Tibial artery (tissue), 4 donors: ENCODE measurements at regions not wholly inside any gene's neighbourhood (a gene's known extent, or its start where the extent isn't known, plus 50 kb on each side); places are given as distances from the start of the nearest gene placed in this dataset.

Experiments
- DNase-seq, 2 donors: peaks; one replicate each; pipeline ENCODE4 v3.0.0-alpha.2; 2019
- H3K27ac ChIP-seq, 2 donors: fragments of 200-600 bp; sonication (generic) in 1 of 2; 1 replicate in 1 of 2; 2 replicates in 1 of 2; pipeline ENCODE4 v1.5.1; 2018 to 2019; ENCODE audit warnings: mild to moderate bottlenecking in 1 of 2
- H3K27me3 ChIP-seq, 2 donors: fragments of 200-600 bp; sonication (generic) in 1 of 2; one replicate each; pipeline versions ENCODE4 v1.5.1 to v1.6.0; 2016 to 2019
- H3K36me3 ChIP-seq, 3 donors: fragments of 200-600 bp; sonication (generic) in 2 of 3; one replicate each; pipeline ENCODE4 v1.5.1; 2016 to 2019; ENCODE audit warnings: mild to moderate bottlenecking in 2 of 3
- H3K4me1 ChIP-seq, 4 donors: fragments of 200-600 bp; sonication (generic) in 2 of 4; 1 replicate in 3 of 4; 2 replicates in 1 of 4; pipeline ENCODE4 v1.5.1; 2016 to 2019
- H3K4me3 ChIP-seq, 2 donors: fragments of 200-600 bp; sonication (generic) in 1 of 2; 1 replicate in 1 of 2; 2 replicates in 1 of 2; pipeline ENCODE4 v1.5.1; 2018 to 2019; ENCODE audit warnings: mild to moderate bottlenecking in 2 of 2
- H3K9me3 ChIP-seq, 3 donors: fragments of 200-600 bp; sonication (generic) in 1 of 3; one replicate each; pipeline ENCODE4 v1.5.1; 2016 to 2019
- intact Hi-C: fragments of 100-400 bp; cut with DNase I; formaldehyde crosslinking; loops from one replicate; pipeline ENCODE4 v1.15.0; 2023; ENCODE audit warnings: low total_unique reads
- TF ChIP-seq, protein P1 (sequence below), 2 experiments: fragments of 200-600 bp in 1 of 2; fragments of 450-650 bp in 1 of 2; IDR thresholded peaks; one replicate each; pipeline ENCODE4 v1.5.1; 2017 to 2019; ENCODE audit warnings: antibody characterized with exemption in 2 of 2, mild to moderate bottlenecking in 1 of 2, moderate library complexity in 1 of 2

DNA sequence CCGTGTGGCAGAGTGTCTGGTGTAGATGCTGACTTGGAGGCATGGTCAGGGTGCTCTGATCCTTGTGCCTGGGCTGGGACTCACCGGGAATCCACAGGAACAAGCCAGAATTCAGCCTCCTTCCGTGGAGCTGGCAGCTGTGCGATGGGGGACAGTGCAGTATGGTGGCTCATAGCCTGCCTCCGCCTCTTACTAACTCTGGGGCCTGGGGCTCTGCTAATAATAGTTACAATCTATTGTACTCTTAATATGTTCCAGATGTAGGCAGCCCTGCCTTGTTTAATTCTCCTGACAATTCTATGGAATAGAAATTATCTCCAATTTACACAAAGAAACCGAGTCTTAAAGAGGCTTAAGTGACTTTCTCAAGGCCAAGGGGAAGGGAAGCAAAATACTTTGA lies 77.6 kb downstream of the PCDH1 start:
- no peak for DNase-seq
- TF ChIP-seq, protein P1, sequence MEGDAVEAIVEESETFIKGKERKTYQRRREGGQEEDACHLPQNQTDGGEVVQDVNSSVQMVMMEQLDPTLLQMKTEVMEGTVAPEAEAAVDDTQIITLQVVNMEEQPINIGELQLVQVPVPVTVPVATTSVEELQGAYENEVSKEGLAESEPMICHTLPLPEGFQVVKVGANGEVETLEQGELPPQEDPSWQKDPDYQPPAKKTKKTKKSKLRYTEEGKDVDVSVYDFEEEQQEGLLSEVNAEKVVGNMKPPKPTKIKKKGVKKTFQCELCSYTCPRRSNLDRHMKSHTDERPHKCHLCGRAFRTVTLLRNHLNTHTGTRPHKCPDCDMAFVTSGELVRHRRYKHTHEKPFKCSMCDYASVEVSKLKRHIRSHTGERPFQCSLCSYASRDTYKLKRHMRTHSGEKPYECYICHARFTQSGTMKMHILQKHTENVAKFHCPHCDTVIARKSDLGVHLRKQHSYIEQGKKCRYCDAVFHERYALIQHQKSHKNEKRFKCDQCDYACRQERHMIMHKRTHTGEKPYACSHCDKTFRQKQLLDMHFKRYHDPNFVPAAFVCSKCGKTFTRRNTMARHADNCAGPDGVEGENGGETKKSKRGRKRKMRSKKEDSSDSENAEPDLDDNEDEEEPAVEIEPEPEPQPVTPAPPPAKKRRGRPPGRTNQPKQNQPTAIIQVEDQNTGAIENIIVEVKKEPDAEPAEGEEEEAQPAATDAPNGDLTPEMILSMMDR (IDR thresholded peaks at IDR 0.05), result no peak
- Histone ChIP-seq H3K9me3 (no peaks in the 10 kb centered on the region), H3K36me3 (no peaks in the 10 kb centered on the region), H3K27me3 (no peaks in the 10 kb centered on the region), H3K27ac (no peak overlapping the region), H3K4me1 (peaks cover 0 to 4% (median 0%) of the 10 kb centered on the region in 4 donors), H3K4me3 (no peak overlapping the region)
- intact Hi-C loops, result no loop called here

DNA sequence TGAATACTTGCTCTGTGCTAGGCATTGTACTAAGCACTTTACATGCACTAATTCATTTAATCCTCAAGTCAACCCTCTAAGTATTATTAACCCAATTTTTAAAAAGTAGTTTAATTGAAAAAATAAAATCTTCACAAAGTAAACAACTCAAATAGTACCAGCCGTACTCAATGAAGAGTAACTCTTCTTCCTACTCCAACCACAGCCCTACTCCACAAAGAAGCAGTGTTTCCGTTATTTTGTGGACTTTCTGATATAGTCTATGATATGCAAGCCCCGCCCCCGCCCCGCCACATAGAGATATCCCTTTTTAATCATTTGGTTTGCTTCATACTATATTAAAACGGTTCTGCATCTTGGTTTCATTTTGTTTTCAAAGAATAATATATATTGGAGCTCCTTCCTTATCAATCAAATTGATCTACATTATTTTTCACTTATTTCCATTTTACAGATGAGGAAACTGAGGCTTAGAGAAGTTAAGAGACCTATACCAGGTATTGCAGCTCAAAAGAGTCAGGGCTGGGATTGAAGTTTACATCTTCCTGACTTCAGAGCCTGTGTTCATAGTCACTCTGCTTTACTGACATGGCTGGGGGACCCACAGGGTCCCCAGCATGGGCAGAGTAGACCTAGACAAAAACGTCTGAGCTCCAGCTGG lies 78.6 kb downstream of the PCDH1 start:
- TF ChIP-seq, protein P1 (IDR thresholded peaks at IDR 0.05), result no peak
- DNase-seq, result no peak

DNA sequence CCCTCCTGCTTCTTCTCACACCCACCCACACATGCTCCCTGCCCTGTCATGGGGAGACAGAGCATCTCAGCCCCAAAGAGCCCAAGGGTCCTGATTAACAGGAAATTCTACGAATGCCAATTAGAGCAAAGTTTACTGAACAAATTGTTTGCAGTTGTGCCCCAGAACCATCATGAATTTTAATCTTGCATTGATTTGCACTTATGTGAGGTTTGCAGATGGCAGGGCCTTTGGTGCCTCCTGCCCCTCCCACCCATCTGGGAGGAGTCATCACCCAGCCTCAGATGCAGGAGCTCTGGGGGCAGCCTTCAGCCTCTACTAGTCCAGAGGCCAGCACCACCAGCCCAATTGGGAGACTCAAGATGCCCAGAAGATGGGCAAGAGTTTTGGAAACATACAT lies 80.8 kb downstream of the PCDH1 start:
- TF ChIP-seq, protein P1 (IDR thresholded peaks at IDR 0.05), result no peak
- Histone ChIP-seq H3K27ac (no peak overlapping the region), H3K4me1 (no peaks in the 10 kb centered on the region), H3K4me3 (no peak overlapping the region), H3K27me3 (no peaks in the 10 kb centered on the region), H3K9me3 (no peaks in the 10 kb centered on the region), H3K36me3 (no peaks in the 10 kb centered on the region)
- intact Hi-C loops, result no loop called here
- DNase-seq, result no peak

More for the DNA sequence above, 78.6 kb downstream of the PCDH1 start:
- H3K27me3 ChIP-seq, result no peaks in the 10 kb centered on the region
- no peaks in the 10 kb centered on the region for H3K36me3 ChIP-seq
- no peak overlapping the region for H3K27ac ChIP-seq
- peaks cover 0 to 4% (median 0%) of the 10 kb centered on the region in 4 donors for H3K4me1 ChIP-seq
- no peaks in the 10 kb centered on the region for H3K9me3 ChIP-seq
- intact Hi-C loops, result no loop called here
- H3K4me3 ChIP-seq, result no peak overlapping the region

DNA sequence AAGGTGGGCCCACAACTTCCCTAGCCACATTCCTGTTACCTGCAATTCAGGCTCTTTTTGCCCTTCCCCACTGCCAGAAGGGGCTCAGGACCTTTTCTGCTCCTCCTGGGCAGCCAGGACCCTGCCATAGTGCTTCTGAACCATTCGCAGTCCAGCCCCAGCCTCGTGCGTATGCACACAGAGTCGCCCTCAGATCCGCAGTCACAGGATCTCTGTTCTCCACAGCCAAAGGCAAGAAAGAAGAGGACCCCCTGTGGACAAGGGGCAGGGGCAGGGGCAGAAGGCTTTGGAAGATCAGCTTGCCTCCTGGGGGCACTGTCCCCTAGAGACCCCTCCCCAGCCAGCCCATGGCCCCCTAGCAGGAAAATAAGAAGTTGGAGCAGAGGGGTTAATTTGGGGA lies 82.8 kb downstream of the PCDH1 start:
- Histone ChIP-seq H3K27ac (no peak overlapping the region), H3K4me1 (no peaks in the 10 kb centered on the region), H3K36me3 (no peaks in the 10 kb centered on the region), H3K4me3 (no peak overlapping the region), H3K9me3 (no peaks in the 10 kb centered on the region), H3K27me3 (no peaks in the 10 kb centered on the region)
- intact Hi-C loops, result no loop called here
- DNase-seq, result no peak
- TF ChIP-seq, protein P1 (IDR thresholded peaks at IDR 0.05), result no peak

DNA sequence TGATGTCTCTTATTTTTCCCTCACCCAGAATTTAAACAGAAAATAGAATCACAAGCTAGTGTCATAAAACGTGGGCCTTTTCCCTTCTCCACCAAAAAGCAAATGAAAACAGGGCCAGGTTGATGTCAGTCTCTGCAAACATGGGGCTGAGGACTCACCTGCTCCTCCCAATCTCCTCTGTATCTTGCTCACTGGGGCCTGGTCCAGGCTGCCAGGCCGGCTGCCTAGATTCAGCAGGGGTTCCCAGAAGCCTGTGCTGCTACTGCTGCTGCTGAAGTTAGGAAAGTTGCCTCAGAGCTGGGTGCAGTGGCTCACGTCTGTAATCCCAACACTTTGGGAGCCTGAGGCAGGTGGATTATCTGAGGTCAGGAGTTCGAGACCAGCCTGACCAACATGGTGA lies 84.3 kb downstream of the PCDH1 start:
- intact Hi-C loops, result no loop called here
- no peak overlapping the region for H3K4me3 ChIP-seq
- TF ChIP-seq, protein P1 (IDR thresholded peaks at IDR 0.05), result no peak
- H3K27ac ChIP-seq, result no peak overlapping the region
- no peaks in the 10 kb centered on the region for H3K36me3 ChIP-seq
- no peaks in the 10 kb centered on the region for H3K9me3 ChIP-seq
- H3K27me3 ChIP-seq, result no peaks in the 10 kb centered on the region
- no peak for DNase-seq
- H3K4me1 ChIP-seq, result no peaks in the 10 kb centered on the region

DNA sequence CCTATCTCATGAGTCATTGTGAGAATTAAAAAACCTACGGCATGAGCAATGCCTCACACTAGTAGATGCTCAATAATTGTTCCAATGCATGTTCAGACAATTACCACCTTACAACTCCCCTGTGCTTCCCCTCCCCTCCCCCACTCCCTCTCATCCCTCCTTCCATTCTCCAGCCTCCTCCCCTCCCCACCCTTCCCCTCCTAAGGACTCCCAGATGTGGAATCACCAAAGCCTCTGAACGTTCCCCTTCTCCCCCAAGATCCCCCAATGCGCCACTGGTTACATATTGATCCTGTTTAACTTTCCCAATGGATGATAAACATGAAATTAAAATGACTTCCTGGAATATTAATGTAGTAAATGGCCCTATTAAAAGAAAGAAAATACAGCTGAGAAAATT lies 84.8 kb downstream of the PCDH1 start:
- no peak for DNase-seq
- Histone ChIP-seq H3K4me3 (no peak overlapping the region), H3K36me3 (no peaks in the 10 kb centered on the region), H3K27ac (no peak overlapping the region), H3K27me3 (peaks cover 0 to 2% of the 10 kb centered on the region in 2 donors), H3K9me3 (no peaks in the 10 kb centered on the region), H3K4me1 (no peaks in the 10 kb centered on the region)
- intact Hi-C loops, result no loop called here
- TF ChIP-seq, protein P1 (IDR thresholded peaks at IDR 0.05), result no peak
